Ishikawa (cell line): ENCODE measurements at regions not wholly inside any gene's neighbourhood (a gene's known extent, or its start where the extent isn't known, plus 50 kb on each side); places are given as distances from the start of the nearest gene placed in this dataset.

ENCODE experiments used
- CEBPB ChIP-seq: IDR thresholded peaks from 2 replicates; pipeline ENCODE4 v1.6.1; 2012
- CREB1 ChIP-seq: IDR thresholded peaks from 2 replicates; pipeline ENCODE4 v1.6.1; 2012; ENCODE audit warnings: low read depth
- EGR1 ChIP-seq: IDR thresholded peaks from 2 replicates; pipeline ENCODE4 v1.6.1; 2012
- EP300 ChIP-seq: IDR thresholded peaks from 2 replicates; pipeline ENCODE4 v1.6.1; 2012; ENCODE audit warnings: borderline replicate concordance
- FOXM1 ChIP-seq: IDR thresholded peaks from 2 replicates; pipeline ENCODE4 v1.6.1; 2012; ENCODE audit warnings: low read depth, borderline replicate concordance
- MAX ChIP-seq: IDR thresholded peaks from 2 replicates; pipeline ENCODE4 v1.6.1; 2012
- NFIC ChIP-seq: IDR thresholded peaks from 2 replicates; pipeline ENCODE4 v1.6.1; 2012
- RAD21 ChIP-seq: IDR thresholded peaks from 2 replicates; pipeline ENCODE4 v1.6.1; 2012; ENCODE audit warnings: low read depth
- TAF1 ChIP-seq: IDR thresholded peaks from 2 replicates; pipeline ENCODE4 v1.6.1; 2012; ENCODE audit warnings: low read depth, mild to moderate bottlenecking
- TCF12 ChIP-seq: IDR thresholded peaks from 2 replicates; pipeline ENCODE4 v1.6.1; 2012; ENCODE audit warnings: low read depth
- TEAD4 ChIP-seq: IDR thresholded peaks from 2 replicates; pipeline ENCODE4 v1.6.1; 2012
- USF1 ChIP-seq: IDR thresholded peaks from 2 replicates; pipeline ENCODE4 v1.6.1; 2012
- YY1 ChIP-seq: IDR thresholded peaks from 2 replicates; pipeline ENCODE4 v1.6.1; 2012; ENCODE audit warnings: low read depth
- ZBTB7A ChIP-seq: IDR thresholded peaks from 2 replicates; pipeline ENCODE4 v1.6.1; 2012; ENCODE audit warnings: low read depth
- TF ChIP-seq, protein P1 (sequence below): IDR thresholded peaks from 2 replicates; pipeline ENCODE4 v1.6.1; 2012; ENCODE audit warnings: low read depth, mild to moderate bottlenecking

DNA sequence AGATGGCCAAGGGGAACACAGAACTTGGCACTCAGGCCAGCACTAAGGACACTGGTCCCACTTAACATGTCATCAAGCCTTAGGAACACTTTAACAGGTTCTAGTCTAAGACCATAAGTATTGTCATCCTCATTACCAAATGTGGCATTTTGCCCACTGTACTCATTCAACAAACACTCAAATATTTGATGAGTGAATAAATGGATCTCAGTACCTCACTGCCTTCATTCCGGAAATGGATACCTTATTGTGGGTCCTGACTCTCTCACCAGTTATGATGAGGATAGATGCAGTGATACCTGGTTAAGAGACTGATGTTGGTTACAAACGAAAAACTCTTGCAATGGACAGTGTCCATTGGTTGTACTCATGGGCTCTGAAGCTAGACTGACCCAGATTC is 455.2 kb upstream of the DYNLRB2 start:
- TF ChIP-seq CEBPB: no peak
- no peak for TF ChIP-seq USF1
- TF ChIP-seq EP300: no peak
- TF ChIP-seq CREB1: no peak
- no peak for TF ChIP-seq EGR1
- no peak for TF ChIP-seq MAX
- TF ChIP-seq TEAD4: no peak
- TF ChIP-seq TCF12: no peak
- TF ChIP-seq FOXM1: no peak

- TF ChIP-seq EGR1 (no peak), RAD21 (no peak; the same call in 1 of the 2 replicates), USF1 (no peak), CREB1 (no peak), TCF12 (no peak), CEBPB (no peak), MAX (no peak), NFIC (no peak), TEAD4 (no peak), YY1 (no peak), ZBTB7A (no peak), FOXM1 (no peak), EP300 (no peak), TAF1 (no peak)
- TF ChIP-seq, protein P1, sequence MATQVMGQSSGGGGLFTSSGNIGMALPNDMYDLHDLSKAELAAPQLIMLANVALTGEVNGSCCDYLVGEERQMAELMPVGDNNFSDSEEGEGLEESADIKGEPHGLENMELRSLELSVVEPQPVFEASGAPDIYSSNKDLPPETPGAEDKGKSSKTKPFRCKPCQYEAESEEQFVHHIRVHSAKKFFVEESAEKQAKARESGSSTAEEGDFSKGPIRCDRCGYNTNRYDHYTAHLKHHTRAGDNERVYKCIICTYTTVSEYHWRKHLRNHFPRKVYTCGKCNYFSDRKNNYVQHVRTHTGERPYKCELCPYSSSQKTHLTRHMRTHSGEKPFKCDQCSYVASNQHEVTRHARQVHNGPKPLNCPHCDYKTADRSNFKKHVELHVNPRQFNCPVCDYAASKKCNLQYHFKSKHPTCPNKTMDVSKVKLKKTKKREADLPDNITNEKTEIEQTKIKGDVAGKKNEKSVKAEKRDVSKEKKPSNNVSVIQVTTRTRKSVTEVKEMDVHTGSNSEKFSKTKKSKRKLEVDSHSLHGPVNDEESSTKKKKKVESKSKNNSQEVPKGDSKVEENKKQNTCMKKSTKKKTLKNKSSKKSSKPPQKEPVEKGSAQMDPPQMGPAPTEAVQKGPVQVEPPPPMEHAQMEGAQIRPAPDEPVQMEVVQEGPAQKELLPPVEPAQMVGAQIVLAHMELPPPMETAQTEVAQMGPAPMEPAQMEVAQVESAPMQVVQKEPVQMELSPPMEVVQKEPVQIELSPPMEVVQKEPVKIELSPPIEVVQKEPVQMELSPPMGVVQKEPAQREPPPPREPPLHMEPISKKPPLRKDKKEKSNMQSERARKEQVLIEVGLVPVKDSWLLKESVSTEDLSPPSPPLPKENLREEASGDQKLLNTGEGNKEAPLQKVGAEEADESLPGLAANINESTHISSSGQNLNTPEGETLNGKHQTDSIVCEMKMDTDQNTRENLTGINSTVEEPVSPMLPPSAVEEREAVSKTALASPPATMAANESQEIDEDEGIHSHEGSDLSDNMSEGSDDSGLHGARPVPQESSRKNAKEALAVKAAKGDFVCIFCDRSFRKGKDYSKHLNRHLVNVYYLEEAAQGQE: no peak
These were observed 456.2 kb upstream of the DYNLRB2 start for GRCh38 chr16:80084614-80085013.

DNA sequence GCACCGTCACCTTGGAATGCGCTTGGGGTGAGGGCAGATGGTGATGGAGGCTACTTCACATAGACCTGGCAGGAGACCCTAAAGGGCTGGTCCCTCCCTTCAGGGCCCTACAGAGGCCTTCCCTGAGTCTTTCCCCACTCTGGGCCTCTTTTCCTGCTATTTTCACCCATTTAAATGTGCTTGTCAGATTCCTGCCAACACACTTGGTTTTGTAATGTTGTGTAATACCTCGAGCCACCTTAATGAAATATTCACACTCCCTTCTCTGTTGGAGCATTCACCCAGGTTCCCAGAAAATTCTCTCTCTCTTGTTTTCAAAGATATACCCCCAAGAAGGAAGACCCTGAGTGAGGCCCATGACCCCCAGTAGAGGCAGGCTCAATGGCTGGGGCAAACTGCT is 456.6 kb upstream of the DYNLRB2 start:
- TF ChIP-seq TAF1 (no peak), TEAD4 (no peak), NFIC (no peak), CREB1 (no peak), FOXM1 (no peak), MAX (no peak), RAD21 (no peak), YY1 (no peak), EGR1 (no peak), CEBPB (no peak), EP300 (no peak), TCF12 (no peak), USF1 (no peak), ZBTB7A (no peak)
- TF ChIP-seq, protein P1: no peak

DNA sequence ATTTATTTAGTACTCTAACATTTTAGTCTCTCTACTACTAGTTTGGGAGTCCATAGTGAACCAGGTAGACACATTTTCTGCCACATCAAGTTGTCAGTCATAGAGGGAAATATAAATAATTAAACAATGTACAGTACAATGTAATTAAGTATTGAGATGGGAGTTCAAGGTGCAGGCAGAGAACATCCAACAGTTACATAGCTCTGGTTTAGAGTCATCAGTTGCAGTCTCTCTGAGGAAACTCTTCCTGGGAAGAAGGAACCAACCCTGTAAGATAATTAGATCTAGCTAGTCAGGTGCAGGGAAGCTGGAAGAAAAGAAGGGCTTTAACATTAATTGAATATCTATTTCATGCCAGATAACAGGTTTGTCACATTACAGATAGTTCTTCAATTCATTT is 457.9 kb upstream of the DYNLRB2 start:
- TF ChIP-seq EGR1: no peak
- no peak for TF ChIP-seq NFIC
- no peak for TF ChIP-seq YY1
- TF ChIP-seq TAF1: no peak
- TF ChIP-seq TEAD4: no peak
- no peak for TF ChIP-seq EP300
- no peak for TF ChIP-seq FOXM1
- TF ChIP-seq ZBTB7A: no peak
- TF ChIP-seq RAD21: no peak
- TF ChIP-seq CEBPB: no peak
- no peak for TF ChIP-seq TCF12
- TF ChIP-seq, protein P1: no peak
- TF ChIP-seq USF1: no peak
- no peak for TF ChIP-seq MAX
